ENCODE measurements at regions not wholly inside any gene's neighbourhood (a gene's known extent, or its start where the extent isn't known, plus 50 kb on each side); places are given as distances from the start of the nearest gene placed in this dataset.

GRCh38 chr7:17094963-17095574, 203.4 kb upstream of the AHR start:
- CTCF ChIA-PET = no interaction called here
- DNase-seq = no peak

GRCh38 chr7:17095931-17096330, 202.5 kb upstream of the AHR start:
- H3K4me1 ChIP-seq = no peaks in the 10 kb centered on the region
- BruUV-seq (replicated peaks) = no TSS peak
- no peaks in the 10 kb centered on the region for H3K9me3 Mint-ChIP-seq (ENCODE audit: unreplicated experiment)
- TF ChIP-seq, protein P1, sequence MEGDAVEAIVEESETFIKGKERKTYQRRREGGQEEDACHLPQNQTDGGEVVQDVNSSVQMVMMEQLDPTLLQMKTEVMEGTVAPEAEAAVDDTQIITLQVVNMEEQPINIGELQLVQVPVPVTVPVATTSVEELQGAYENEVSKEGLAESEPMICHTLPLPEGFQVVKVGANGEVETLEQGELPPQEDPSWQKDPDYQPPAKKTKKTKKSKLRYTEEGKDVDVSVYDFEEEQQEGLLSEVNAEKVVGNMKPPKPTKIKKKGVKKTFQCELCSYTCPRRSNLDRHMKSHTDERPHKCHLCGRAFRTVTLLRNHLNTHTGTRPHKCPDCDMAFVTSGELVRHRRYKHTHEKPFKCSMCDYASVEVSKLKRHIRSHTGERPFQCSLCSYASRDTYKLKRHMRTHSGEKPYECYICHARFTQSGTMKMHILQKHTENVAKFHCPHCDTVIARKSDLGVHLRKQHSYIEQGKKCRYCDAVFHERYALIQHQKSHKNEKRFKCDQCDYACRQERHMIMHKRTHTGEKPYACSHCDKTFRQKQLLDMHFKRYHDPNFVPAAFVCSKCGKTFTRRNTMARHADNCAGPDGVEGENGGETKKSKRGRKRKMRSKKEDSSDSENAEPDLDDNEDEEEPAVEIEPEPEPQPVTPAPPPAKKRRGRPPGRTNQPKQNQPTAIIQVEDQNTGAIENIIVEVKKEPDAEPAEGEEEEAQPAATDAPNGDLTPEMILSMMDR (IDR thresholded peaks at IDR 0.05; ENCODE audit: insufficient read depth in 1 of 2, low read depth in 1 of 2, low read length in 1 of 2, severe bottlenecking in 1 of 2, unreplicated experiment in 1 of 2) = no peak
- H3K4me3 Mint-ChIP-seq (ENCODE audit: unreplicated experiment) = no peak overlapping the region
- no peak overlapping the region for H3K4me3 ChIP-seq (ENCODE audit: low read depth, low read length)
- DNase-seq = no peak
- no peaks in the 10 kb centered on the region for H3K27me3 Mint-ChIP-seq (ENCODE audit: insufficient read depth, unreplicated experiment)
- ChIA-PET CTCF (no interaction called here), POLR2A (no interaction called here)
- H3K9me3 ChIP-seq = peaks cover 4% of the 10 kb centered on the region; the same call in 1 of the 2 replicates
- H3K36me3 ChIP-seq (ENCODE audit: control insufficient read depth, insufficient read depth, low read length) = no peaks in the 10 kb centered on the region
- H3K27ac Mint-ChIP-seq (ENCODE audit: unreplicated experiment) = no peak overlapping the region
- peaks cover 6% of the 10 kb centered on the region for H3K4me1 Mint-ChIP-seq (ENCODE audit: low read depth, unreplicated experiment)
- H3K27me3 ChIP-seq (replicated peaks; ENCODE audit: control insufficient read depth, insufficient read depth, low read length) = no peaks in the 10 kb centered on the region
- H3K36me3 Mint-ChIP-seq (ENCODE audit: insufficient read depth, unreplicated experiment) = peaks cover 6% of the 10 kb centered on the region
- intact Hi-C loops (cut with micrococcal nuclease; ENCODE audit: unreplicated experiment) = no loop called here

More at GRCh38 chr7:17094963-17095574, 203.4 kb upstream of the AHR start:
- H3K4me3 ChIP-seq (ENCODE audit: low read depth, low read length) = no peak overlapping the region
- Mint-ChIP-seq H3K4me3 (ENCODE audit: unreplicated experiment) (no peak overlapping the region), H3K4me1 (ENCODE audit: low read depth, unreplicated experiment) (peaks cover 6% of the 10 kb centered on the region), H3K27ac (ENCODE audit: unreplicated experiment) (no peak overlapping the region), H3K9me3 (ENCODE audit: unreplicated experiment) (no peaks in the 10 kb centered on the region), H3K36me3 (ENCODE audit: insufficient read depth, unreplicated experiment) (peaks cover 6% of the 10 kb centered on the region), H3K27me3 (ENCODE audit: insufficient read depth, unreplicated experiment) (no peaks in the 10 kb centered on the region)
- intact Hi-C loops (cut with micrococcal nuclease; ENCODE audit: unreplicated experiment) = no loop called here
- no TSS peak for BruUV-seq (replicated peaks)
- POLR2A ChIA-PET = no interaction called here
- no peaks in the 10 kb centered on the region for H3K27me3 ChIP-seq (replicated peaks; ENCODE audit: control insufficient read depth, insufficient read depth, low read length)
- TF ChIP-seq, protein P1 (IDR thresholded peaks at IDR 0.05; ENCODE audit: insufficient read depth in 1 of 2, low read depth in 1 of 2, low read length in 1 of 2, severe bottlenecking in 1 of 2, unreplicated experiment in 1 of 2) = no peak
- no peaks in the 10 kb centered on the region for H3K36me3 ChIP-seq (ENCODE audit: control insufficient read depth, insufficient read depth, low read length)
- no peaks in the 10 kb centered on the region for H3K4me1 ChIP-seq
- H3K9me3 ChIP-seq = no peaks in the 10 kb centered on the region

DNA sequence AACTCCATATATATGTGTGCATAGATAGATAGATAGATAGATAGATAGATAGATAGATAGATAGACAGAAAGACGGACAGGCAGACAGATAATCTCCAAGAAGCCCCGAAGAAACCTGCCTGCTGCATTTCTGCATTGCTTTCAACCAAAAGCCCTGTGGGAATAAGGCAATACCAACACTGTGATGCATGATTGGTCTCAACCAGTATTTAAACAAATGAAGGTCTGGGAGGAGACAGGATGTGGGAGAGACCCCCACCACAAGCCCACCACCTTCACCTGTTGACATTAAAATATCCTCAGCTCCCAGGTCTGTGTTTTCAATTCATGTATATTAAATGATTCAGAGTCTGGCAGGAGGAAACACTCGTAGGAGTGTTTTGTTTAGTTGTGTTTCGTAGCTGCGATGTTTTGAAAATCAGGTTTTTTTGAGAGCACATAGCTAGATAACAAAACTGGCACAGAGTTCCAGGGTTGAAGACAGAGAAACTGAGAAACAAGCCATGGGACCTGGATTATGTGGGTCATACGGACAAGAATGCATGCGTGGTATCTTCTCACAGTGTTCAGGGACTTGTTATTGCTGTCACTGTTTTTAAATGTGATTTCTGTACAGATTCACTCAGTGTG, 200.7 kb upstream of the AHR start:
- CTCF ChIA-PET = no interaction called here
- POLR2A ChIA-PET = interaction anchor here (0.6 kb wide), 1 partner anchor 40 kb away, joined by 3 read pairs; no protein-coding TSS in a partner anchor
- no peak overlapping the region for H3K4me3 ChIP-seq (ENCODE audit: low read depth, low read length)
- peaks cover 9% of the 10 kb centered on the region for H3K9me3 Mint-ChIP-seq (ENCODE audit: unreplicated experiment)
- peaks cover 6% of the 10 kb centered on the region for H3K36me3 Mint-ChIP-seq (ENCODE audit: insufficient read depth, unreplicated experiment)
- TF ChIP-seq, protein P1 (IDR thresholded peaks at IDR 0.05; ENCODE audit: insufficient read depth in 1 of 2, low read depth in 1 of 2, low read length in 1 of 2, severe bottlenecking in 1 of 2, unreplicated experiment in 1 of 2) = no peak
- no peaks in the 10 kb centered on the region for H3K36me3 ChIP-seq (ENCODE audit: control insufficient read depth, insufficient read depth, low read length)
- no peaks in the 10 kb centered on the region for H3K27me3 ChIP-seq (replicated peaks; ENCODE audit: control insufficient read depth, insufficient read depth, low read length)
- BruUV-seq (replicated peaks) = no TSS peak
- no peak for DNase-seq
- H3K4me1 ChIP-seq = no peaks in the 10 kb centered on the region
- H3K9me3 ChIP-seq = peaks cover 13% of the 10 kb centered on the region
- no peak overlapping the region for H3K27ac Mint-ChIP-seq (ENCODE audit: unreplicated experiment)
- peaks cover 6% of the 10 kb centered on the region for H3K4me1 Mint-ChIP-seq (ENCODE audit: low read depth, unreplicated experiment)
- H3K4me3 Mint-ChIP-seq (ENCODE audit: unreplicated experiment) = no peak overlapping the region
- no peaks in the 10 kb centered on the region for H3K27me3 Mint-ChIP-seq (ENCODE audit: insufficient read depth, unreplicated experiment)
- intact Hi-C loops (cut with micrococcal nuclease; ENCODE audit: unreplicated experiment) = no loop called here
